Gastroesophageal sphincter (tissue), 3 donors: ENCODE measurements at regions not wholly inside any gene's neighbourhood (a gene's known extent, or its start where the extent isn't known, plus 50 kb on each side); places are given as distances from the start of the nearest gene placed in this dataset.

Experiments
- CTCF ChIP-seq, 4 experiments: fragments of 200-600 bp in 2 of 4; fragments of 450-650 bp in 2 of 4; sonication (generic) in 1 of 4; IDR thresholded peaks; one replicate each; pipeline ENCODE4 v1.5.1; 2017 to 2019; ENCODE audit warnings: antibody characterized with exemption in 4 of 4, mild to moderate bottlenecking in 2 of 4, moderate library complexity in 2 of 4
- EP300 ChIP-seq: sonication (generic); formaldehyde crosslinking; IDR thresholded peaks from one replicate; pipeline ENCODE4 v1.6.1; 2017; ENCODE audit warnings: antibody characterized with exemption, mild to moderate bottlenecking
- POLR2A ChIP-seq, 2 donors: fragments of 450-650 bp; IDR thresholded peaks; one replicate each; pipeline ENCODE4 v1.6.1; 2017; ENCODE audit warnings: antibody characterized with exemption in 2 of 2, mild to moderate bottlenecking in 2 of 2, moderate library complexity in 1 of 2
- POLR2AphosphoS5 ChIP-seq: sonication (generic); formaldehyde crosslinking; IDR thresholded peaks from one replicate; pipeline ENCODE4 v1.6.1; 2017; ENCODE audit warnings: antibody characterized with exemption

GRCh38 chr11:127242676-127243075, 242.1 kb upstream of the KIRREL3 start:
- no peak for TF ChIP-seq CTCF (IDR thresholded peaks at IDR 0.05)
- no peak for TF ChIP-seq EP300
- no peak for TF ChIP-seq POLR2A (IDR thresholded peaks at IDR 0.05)
- TF ChIP-seq POLR2AphosphoS5, result no peak
